ENCODE measurements at regions not wholly inside any gene's neighbourhood (a gene's known extent, or its start where the extent isn't known, plus 50 kb on each side); places are given as distances from the start of the nearest gene placed in this dataset.

DNA sequence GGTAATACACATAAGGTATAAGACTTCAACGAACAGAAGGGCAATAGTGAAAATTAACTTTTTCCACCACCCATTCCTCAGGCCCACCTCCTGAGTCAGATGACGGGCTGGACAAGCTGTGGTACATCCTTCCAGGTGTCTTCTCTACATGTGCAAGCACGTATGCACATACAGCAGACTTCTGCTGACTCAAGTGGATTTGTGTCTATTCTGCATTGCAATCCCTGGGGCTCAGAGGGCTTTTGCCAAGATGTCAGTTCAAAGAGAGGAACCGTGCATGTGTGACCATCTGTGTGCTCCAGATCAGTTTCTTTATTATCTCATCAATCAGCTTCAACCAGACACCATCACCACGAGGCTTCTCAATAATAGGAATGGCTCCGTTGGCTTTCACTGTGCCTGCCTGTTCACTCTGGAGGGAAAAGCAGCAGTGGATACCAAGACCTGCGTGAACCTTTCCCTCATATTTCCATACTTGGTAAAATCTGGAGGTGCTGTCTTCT, 288.4 kb downstream of the MTRR start (continued):
- TF ChIP-seq, protein P1, sequence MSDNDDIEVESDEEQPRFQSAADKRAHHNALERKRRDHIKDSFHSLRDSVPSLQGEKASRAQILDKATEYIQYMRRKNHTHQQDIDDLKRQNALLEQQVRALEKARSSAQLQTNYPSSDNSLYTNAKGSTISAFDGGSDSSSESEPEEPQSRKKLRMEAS (IDR thresholded peaks at IDR 0.05; ENCODE audit: low read depth) = no peak

DNA sequence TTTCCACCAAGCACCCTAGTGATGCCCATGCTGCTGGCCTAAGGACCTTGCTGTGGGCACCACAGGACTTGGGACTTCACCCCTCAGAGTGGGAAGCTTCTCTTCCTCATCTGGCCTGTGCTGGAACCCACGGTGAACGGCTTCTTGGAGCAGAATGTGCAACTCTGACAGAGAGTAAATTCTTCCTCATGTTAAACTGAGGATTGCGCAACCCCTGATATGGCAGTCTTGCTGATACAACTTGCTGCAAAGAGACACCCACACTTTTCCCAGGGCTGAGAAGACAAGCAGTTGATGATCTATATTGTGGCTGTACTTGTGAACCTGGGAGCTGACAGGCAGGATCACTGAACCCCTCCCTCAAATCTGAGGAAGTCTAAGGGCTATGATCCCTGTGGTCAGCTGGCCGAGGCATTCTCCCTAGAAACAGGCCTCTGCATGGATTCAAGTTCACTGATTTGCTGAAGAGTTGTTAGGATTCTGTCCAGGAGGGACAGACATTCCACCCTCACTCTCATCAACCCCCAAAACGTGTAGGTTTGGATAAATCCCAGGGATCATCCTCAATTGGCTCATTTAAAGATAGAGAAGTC, 307.2 kb downstream of the MTRR start:
- no peak overlapping the region for H3K4me3 ChIP-seq (ENCODE audit: low read depth in 2 of 2, low read length in 1 of 2)
- H3K9me3 ChIP-seq = no peaks in the 10 kb centered on the region
- H3K9me2 ChIP-seq = no peaks in the 10 kb centered on the region
- ChIA-PET POLR2A (no interaction called here), CTCF (no interaction called here)
- H3K36me3 ChIP-seq (replicated peaks in 1 of 2; ENCODE audit: control insufficient read depth in 1 of 2, insufficient read depth in 2 of 2, low read length in 1 of 2) = no peaks in the 10 kb centered on the region
- H3K79me2 ChIP-seq (ENCODE audit: insufficient read depth) = no peaks in the 10 kb centered on the region
- no peaks in the 10 kb centered on the region for H3K27me3 ChIP-seq (ENCODE audit: insufficient read depth)
- no peak overlapping the region for H2AFZ ChIP-seq (ENCODE audit: low read depth)
- TF ChIP-seq, protein P2, sequence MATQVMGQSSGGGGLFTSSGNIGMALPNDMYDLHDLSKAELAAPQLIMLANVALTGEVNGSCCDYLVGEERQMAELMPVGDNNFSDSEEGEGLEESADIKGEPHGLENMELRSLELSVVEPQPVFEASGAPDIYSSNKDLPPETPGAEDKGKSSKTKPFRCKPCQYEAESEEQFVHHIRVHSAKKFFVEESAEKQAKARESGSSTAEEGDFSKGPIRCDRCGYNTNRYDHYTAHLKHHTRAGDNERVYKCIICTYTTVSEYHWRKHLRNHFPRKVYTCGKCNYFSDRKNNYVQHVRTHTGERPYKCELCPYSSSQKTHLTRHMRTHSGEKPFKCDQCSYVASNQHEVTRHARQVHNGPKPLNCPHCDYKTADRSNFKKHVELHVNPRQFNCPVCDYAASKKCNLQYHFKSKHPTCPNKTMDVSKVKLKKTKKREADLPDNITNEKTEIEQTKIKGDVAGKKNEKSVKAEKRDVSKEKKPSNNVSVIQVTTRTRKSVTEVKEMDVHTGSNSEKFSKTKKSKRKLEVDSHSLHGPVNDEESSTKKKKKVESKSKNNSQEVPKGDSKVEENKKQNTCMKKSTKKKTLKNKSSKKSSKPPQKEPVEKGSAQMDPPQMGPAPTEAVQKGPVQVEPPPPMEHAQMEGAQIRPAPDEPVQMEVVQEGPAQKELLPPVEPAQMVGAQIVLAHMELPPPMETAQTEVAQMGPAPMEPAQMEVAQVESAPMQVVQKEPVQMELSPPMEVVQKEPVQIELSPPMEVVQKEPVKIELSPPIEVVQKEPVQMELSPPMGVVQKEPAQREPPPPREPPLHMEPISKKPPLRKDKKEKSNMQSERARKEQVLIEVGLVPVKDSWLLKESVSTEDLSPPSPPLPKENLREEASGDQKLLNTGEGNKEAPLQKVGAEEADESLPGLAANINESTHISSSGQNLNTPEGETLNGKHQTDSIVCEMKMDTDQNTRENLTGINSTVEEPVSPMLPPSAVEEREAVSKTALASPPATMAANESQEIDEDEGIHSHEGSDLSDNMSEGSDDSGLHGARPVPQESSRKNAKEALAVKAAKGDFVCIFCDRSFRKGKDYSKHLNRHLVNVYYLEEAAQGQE (IDR thresholded peaks at IDR 0.05; ENCODE audit: low read depth, low read length) = no peak
- TF ChIP-seq EZH2phosphoT487 (IDR thresholded peaks at IDR 0.05; ENCODE audit: borderline replicate concordance, low read depth) (no peak), NRF1 (IDR thresholded peaks at IDR 0.05; ENCODE audit: low read depth, low read length) (no peak), TCF12 (IDR thresholded peaks at IDR 0.05) (no peak)
- H3K4me2 ChIP-seq = no peak overlapping the region
- H3K9ac ChIP-seq = no peak overlapping the region
- H3K27ac ChIP-seq (ENCODE audit: low read depth in 2 of 2, low read length in 1 of 2) = no peak overlapping the region
- 20% methylated on average over 5 of the region's 5 CpGs for WGBS (ENCODE audit: low lambda C conversion rate)
- H3F3A ChIP-seq (replicated peaks; ENCODE audit: insufficient read depth) = no peaks in the 10 kb centered on the region
- H3K4me1 ChIP-seq (ENCODE audit: control insufficient read depth in 1 of 2, insufficient read depth in 2 of 2, low read depth in 1 of 2, low read length in 1 of 2) = no peaks in the 10 kb centered on the region
- H4K20me1 ChIP-seq (ENCODE audit: insufficient read depth) = no peaks in the 10 kb centered on the region
- DNase-seq = no peak

DNA sequence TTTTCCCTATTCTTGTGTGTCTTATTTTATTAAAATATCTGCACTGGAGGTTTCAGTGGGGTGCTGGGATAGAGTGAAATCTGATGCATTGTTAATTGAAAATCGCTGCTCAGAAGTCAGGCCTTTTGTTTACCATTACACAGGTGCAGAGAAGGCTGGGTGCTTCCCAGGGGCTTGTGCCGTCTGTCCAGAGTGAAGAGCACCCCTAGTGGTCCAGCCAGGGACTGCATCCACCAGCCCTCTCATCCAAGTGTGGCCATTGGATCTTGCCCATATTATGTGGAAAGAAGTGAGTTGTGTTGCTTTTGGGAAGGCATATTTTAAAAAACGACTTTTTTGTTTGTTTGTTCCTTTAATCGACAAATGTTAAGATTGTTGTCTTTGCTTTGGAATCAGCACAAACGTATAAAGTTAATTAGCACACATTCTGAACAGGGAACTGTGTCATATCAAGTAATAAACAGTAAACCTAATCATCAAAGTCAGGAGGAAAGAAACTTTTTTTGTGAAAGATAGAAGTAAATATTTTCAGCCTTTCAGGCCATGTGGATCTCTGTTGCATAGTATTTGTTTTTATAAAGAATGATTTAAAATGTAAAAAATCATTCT, 315.6 kb downstream of the MTRR start:
- POLR2A ChIA-PET = no interaction called here
- Histone ChIP-seq H3K27me3 (ENCODE audit: insufficient read depth) (no peaks in the 10 kb centered on the region), H3K79me2 (ENCODE audit: insufficient read depth) (no peaks in the 10 kb centered on the region), H3K9me3 (no peaks in the 10 kb centered on the region), H3K27ac (ENCODE audit: low read depth in 2 of 2, low read length in 1 of 2) (no peak overlapping the region), H3K9me2 (no peaks in the 10 kb centered on the region), H2AFZ (ENCODE audit: low read depth) (no peak overlapping the region), H4K20me1 (ENCODE audit: insufficient read depth) (no peaks in the 10 kb centered on the region), H3F3A (replicated peaks; ENCODE audit: insufficient read depth) (no peaks in the 10 kb centered on the region), H3K9ac (no peak overlapping the region), H3K4me3 (ENCODE audit: low read depth in 2 of 2, low read length in 1 of 2) (no peak overlapping the region; a peak in 1 of 4 replicates), H3K36me3 (replicated peaks in 1 of 2; ENCODE audit: control insufficient read depth in 1 of 2, insufficient read depth in 2 of 2, low read length in 1 of 2) (no peaks in the 10 kb centered on the region), H3K4me2 (no peak overlapping the region), H3K4me1 (ENCODE audit: control insufficient read depth in 1 of 2, insufficient read depth in 2 of 2, low read depth in 1 of 2, low read length in 1 of 2) (no peaks in the 10 kb centered on the region)
- peak; percentile 51 for DNase-seq
- WGBS (ENCODE audit: low lambda C conversion rate) = 2% methylated on average over 5 of the region's 5 CpGs
- CTCF ChIA-PET = interaction anchor here (0.6 to 1.8 kb wide), 9 partner anchors 12 to 228 kb away, joined by 3 to 13 read pairs (median 4); no protein-coding TSS in a partner anchor
- no peak for TF ChIP-seq NFIC (IDR thresholded peaks at IDR 0.05; ENCODE audit: borderline replicate concordance)
- TF ChIP-seq SMC3 (IDR thresholded peaks at IDR 0.05; ENCODE audit: low read depth, low read length) = 0 out of 2 replicates have a peak, but pooled peaks have one; percentile 15
- TF ChIP-seq, protein P3, sequence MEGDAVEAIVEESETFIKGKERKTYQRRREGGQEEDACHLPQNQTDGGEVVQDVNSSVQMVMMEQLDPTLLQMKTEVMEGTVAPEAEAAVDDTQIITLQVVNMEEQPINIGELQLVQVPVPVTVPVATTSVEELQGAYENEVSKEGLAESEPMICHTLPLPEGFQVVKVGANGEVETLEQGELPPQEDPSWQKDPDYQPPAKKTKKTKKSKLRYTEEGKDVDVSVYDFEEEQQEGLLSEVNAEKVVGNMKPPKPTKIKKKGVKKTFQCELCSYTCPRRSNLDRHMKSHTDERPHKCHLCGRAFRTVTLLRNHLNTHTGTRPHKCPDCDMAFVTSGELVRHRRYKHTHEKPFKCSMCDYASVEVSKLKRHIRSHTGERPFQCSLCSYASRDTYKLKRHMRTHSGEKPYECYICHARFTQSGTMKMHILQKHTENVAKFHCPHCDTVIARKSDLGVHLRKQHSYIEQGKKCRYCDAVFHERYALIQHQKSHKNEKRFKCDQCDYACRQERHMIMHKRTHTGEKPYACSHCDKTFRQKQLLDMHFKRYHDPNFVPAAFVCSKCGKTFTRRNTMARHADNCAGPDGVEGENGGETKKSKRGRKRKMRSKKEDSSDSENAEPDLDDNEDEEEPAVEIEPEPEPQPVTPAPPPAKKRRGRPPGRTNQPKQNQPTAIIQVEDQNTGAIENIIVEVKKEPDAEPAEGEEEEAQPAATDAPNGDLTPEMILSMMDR (IDR thresholded peaks at IDR 0.05) = peak; percentile 90
- peak; percentile 42 for TF ChIP-seq RAD21 (IDR thresholded peaks at IDR 0.05; ENCODE audit: low read length)

Measured in SK-N-SH (cell line).